ENCODE measurements at regions not wholly inside any gene's neighbourhood (a gene's known extent, or its start where the extent isn't known, plus 50 kb on each side); places are given as distances from the start of the nearest gene placed in this dataset.
A peak's percentile ranks its signal among the peaks of the same experiment; 100 is the strongest.

DNA sequence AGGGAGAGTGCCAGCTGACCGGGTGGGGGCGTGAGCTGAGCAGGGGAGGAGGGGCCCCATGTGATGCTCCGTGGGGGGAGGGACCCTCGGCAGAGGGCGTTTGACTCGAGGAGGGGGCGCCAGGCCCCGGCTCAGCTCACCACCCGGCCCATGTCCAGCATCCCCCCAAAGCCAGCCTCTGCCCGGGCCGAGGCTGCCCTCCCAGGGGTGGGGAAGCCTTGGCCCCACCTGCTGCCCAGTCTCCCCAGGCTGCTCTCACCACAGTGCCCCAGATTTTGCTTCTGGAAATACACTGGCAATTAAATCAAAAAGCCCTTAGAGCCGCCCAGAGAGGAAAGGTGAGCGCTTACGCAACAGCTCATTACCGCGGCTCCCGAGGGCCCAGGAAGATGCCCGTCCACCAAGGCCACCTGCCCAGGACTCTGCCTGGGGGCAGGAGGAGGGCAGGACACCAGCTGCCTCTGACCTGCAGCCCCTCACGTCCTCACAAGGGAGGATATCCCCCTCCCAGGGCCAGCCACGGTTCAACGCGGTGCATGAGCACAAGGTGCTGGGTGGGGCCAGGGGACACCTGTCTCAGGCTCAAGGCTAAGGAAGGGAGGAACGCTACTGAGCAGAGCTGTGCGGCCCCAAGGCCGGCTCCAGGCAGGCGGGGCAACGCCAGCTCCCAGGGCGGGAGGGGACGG, 70.0 kb upstream of the INPP5A start:
- no peak for DNase-seq

DNA sequence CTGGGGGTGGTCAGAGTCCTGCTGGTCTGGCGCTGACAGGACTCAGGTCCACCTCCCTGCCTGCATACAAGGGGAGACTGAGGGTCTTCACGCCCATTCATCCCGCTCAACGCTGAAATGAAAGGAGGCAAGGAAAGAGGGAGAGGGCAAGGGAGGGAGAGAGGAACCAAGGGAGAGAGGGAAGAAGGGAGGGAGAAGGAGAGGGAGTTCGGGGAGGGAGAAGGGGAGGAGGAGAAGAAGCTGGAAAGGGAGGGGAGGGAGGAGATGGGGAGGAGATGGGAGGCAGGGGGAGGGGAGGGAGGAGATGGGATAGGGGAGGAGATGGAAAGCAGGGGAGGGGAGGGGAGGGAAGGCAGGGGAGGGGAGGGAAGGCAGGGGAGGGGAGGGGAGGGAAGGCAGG, 69.4 kb upstream of the INPP5A start:
- no peak for DNase-seq

DNA sequence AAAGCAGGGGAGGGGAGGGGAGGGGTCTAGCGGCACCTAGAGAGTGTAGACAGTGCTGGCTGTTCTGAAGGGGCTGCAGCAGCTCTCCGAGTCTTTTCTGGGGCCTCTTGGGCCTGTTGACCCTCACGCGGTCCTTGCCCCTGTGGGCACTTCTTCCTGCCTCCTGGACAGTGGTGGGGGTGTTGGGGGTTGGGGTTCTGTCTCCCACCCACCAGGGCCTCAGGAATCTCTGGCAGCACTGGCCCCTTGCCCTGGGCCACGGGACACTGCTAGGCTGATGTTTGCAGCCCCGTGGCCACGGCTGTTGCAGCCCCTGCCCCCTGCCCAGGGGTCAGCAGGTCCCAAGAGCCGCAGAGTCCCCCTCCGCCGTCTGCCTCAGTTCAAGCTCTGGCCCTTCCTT, 68.9 kb upstream of the INPP5A start:
- DNase-seq = no peak

DNA sequence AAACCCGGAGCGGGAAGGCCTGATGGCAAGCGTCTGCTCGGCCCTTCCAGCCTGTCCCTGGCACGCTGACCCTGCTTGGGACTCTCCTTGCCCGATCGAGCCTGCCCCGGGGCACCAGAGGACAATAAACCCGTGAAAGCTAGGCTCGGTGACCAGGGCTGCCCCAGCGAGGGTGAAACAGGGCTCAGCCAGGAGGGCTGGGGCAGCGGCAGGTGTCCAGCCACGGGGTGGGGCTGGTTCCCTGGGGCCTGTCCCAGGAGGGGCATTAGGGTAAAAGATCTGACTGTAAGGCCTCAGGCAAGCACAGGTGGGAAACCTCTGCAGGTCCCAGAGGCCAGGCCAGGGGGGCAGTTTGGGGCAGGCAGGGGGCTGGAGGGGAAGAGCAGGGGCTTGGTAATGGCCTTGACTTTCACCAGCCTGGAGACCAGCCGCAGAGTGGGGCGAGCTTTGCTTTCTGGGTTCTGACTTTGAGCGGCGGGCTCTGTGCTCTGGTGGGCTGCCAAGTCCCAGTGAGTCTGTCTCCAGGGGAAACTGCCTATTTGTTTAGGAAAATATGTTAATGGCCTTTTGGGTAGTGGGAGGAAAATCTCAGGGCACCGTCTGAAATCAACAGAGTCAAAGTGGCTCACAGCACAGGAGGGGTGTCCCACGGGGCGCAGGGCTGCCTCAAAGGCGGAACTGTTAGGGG, 68.2 kb upstream of the INPP5A start:
- peak in 8 of 56 donors; percentile 15 to 52 (median 36) for DNase-seq

DNA sequence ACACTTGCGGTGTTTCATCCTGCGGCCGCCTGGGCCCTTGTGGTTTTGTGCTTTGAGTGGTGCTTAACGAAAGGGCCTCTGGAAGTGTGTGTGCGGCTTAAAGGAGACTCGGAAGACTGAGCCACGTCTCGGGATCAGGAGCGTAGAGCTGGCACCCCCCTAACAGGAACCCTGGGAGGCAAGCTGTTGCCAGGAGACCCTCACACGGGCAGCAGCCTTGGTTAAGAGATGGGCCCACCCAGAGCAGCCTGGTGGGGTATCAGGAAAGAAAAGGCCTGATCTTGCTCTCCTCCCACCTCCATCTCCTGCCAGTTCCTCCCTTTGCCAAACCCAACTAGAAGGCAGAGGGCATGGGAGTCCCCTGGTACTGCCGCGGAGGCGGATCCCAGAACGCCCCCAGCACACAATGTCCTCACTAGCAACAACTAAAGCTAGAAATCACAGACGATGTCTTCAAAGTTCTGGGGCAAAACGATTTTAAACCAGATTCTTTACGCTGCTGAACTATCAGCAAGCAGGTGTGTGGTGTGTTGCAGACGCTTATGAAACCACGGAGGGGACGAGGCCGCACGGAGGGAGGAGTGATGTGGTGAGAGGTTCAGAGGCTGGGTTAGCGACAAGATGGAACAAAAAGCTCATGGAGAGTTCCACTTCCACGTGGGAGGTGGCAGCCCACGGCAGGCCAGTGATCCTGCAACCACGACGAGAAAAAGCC, 67.0 kb upstream of the INPP5A start:
- DNase-seq = no peak

DNA sequence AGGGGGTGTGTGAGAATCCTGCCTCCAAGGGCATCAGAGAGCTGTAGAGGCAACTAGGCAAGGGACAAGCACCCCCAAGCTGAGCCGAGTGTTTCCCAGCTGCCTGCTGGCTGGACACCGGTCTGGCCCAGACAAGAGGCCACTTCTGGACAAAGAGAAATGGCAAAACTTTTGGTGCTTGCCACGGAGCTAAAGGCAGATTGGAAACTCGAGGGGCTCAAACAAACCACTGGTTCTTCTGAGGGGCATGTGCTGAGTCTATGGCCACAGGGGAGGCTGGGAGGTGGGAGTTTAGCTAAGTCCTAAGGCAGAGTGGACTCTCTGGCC, 66.5 kb upstream of the INPP5A start:
- no peak for DNase-seq

DNA sequence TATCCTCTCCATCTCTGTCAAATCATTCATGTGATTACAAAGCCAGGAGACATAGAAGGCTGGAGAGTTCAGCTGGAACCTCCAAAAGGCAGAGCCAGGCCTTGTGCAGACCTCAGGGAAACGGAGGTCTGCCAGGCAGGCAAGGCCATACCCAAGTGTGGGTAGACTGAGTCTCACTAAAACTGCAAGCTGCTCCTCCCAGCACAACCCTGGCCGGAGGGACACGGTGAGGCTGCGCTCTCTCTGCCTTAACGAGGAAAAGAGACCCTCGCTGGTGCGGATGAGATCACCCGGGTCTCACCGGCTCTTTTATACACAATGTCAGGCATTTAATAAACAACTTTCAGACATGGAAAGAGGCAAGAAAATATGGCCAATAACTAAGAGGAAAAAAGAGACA, 66.1 kb upstream of the INPP5A start:
- DNase-seq = no peak

DNA sequence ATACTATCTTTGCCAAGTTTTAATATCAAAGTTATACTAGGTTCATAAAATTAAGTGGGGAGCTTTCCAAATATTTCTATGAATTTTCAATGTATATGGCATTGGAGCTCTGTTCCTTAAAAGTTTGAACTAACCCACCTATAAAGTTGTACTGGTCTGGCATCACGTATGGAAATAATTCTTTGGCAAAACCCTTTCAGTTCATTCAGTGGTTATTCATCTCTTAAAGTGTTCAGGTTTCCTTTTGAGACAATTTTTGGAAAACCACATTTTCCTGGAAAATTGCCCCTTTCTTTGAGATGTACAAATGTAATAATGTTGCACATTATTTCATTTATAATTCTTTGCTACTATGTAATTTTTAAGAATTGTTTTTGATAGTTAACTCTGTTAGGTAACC, 62.5 kb upstream of the INPP5A start:
- no peak for DNase-seq

DNA sequence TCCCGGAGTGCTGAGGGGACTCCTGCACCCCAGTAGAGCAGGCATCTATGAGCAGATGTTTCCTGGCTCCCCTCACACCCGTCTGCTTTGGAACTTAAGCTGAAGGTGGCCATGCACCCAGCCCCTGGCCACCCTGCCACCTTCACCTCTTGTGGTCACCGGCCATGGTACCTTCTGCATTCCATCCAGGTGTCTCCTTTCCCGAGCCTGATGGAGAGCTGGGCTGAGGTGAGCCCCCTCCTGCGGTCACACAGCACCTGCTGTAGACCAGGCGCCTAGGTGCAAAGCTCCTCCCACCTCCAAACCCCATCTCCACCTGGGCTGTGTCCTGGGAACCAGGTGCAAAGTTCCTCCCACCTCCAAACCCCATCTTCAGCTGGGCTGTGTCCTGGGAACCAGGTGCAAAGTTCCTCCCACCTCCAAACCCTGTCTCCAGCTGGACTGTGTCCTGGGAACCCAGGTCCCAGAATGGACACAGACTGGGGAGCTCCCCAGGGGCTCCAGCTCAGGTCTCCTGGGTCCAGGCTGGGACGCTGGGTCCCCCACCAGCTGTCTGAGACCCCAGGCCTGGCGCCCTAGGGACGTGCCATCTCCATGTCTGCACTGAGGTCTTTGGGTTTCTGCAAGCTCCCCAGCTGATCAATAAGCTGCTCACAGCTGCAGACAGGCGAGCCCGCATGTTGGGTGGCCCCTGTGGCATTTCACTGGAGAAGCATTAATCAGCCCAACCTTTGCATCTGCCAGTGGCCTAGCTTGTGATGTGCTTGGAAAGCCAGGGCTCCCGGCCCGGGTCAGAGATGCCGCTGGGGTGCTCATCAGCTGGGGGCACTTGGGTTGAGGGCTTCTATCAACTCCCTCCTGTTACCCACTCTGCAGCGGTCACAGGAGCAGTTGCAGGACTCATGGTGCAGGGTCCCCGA, 61.2 kb upstream of the INPP5A start:
- DNase-seq = no peak

DNA sequence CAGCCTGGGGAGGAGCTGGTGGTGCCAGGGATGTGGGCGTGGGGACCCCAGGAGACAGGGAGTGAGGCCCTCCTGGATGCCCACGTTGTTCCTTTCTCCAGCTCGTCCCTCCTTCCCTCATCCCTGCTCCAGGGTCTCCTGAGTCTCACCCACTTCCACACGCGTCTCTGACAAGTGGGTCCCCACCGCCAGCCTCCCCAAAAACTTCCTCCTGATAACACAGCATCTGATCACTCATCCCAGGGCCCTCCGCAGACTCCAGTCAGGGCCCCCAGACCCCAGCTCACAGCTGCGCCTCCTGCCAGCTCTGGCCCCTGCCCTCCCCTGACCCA, 60.6 kb upstream of the INPP5A start:
- no peak for DNase-seq

DNA sequence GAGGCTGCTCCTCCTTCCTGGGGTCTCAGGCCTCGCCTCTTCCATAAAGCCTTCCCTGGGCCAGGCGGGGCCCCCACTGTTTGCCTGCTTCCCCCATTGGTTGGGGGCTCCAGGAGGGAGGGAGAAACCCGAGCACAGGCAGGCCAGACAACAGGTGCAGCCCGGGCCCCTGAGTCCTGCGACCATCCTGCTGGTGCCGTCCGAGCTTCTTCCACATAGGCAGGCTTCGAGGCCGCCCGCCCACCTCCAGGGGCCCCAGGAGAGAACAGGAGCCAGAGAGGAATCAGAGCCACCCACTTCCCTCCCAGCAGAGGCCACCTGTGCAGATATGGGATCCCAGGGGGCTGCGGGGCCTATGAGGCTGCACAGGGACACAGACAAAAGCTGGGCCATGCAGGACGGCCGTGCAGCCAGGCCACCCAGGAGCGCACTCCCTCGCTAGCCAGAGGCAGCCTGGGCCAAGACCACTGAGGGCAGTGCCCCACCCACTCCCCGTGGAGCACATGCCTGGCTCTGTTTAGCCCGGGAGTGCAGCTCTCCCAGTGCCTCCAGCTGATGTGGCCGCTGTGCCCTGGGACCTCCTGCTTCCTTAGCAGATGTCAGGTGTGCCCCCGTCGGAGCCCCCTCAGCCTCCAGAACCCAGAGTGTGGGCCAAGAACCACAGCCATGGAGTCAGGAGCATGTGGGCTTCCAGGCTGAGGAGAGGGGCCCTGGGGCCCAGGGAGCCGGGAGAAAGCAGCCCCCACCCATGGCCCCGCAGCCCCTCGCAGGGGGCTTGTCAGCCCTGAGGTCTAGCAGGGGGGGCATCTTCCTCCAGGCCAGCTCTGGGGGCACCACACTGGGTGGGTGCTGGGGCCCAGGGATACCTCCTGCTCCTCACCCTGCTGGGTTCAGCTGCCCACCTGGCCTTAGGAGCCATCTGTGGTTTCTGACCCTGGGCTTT, 59.9 kb upstream of the INPP5A start:
- DNase-seq = no peak

DNA sequence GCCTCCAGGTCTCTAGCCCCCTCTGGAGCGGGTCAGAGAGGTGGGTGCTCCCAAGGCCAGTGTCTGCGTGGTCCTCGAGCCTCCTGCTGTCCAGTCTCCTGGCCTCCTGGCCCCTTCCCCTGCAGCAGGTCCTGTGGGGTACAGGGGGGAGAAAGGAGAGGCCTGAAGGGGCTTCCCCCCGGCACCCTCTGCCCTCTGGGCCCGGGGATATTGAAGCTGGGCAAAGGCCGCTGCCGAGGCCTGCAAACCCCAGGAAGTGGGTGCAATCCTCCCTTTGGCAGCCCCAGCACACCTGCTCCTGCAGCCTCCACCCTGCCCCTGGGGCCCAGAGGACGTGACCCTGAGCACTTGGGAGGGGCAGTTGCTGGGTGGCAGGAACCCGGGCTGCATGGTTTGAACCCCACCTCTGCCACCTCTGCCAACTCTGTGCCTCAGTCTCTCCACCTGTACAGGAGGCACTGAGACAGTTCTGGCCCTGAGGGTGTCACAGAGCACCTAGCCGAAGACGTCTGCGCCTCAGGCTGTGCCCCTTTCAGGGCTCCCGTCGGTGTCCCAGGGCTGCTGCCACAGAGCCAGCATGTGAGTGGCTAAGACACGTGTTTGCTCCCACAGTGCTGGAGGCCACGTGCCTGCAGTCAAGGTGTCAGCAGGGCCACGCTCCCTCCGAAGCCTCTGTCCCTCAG, 59.1 kb upstream of the INPP5A start:
- DNase-seq = no peak

DNA sequence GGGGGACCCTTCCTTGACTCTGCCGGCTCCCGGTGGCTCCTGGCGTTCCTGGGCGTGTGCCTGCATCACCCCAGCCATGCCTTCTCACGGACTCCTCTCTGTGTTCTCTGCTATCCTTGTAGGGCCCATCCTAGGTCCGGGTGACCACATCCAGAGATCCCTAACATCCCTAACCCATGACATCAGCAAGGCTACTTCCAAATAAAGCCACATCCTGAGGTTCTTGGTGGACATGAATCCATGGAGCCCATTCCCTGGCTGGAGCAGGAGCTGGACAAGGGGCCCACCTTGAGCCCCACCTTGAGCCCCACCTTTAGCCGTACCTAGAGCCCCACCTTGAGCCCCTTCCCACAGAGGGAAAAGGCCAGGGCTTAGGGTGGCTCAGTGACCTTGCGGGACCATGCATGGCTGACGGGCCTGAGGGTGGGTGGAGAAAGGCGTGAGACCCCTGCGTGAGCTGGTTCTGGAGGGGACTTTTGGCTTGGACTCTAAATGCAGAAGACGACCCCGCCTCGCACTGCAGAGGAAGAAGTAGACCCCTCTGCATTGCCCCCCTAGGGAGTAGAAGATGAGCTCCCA, 58.5 kb upstream of the INPP5A start:
- DNase-seq = no peak

DNA sequence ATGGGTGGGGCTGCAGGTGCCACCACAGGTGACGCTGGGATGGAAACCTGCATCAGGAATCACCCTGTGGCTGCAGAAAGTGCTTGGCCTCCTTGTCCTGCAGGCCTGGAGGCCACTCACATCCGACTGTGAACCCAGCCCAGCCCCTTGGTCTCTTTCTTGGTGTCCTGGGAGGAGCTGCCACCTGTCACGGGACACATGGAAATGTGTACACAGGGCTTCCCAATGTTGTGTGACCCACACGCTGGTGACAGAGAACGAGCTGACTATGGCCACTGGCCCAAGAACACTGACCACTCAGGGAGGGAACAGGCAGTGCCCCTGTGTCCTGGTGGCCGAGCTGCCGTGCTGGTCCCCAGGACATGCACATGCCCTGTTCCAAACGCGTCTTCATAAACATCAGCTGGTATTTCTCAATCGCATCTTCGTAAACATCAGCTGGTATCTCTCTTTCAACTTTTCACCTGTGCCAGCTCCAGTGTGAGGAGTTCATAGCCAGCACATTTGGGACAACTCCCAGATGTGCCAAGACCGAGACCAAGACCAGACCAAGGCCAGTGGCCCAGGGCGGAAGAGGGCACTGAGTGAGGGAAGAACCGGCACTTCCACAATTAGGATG, 57.9 kb upstream of the INPP5A start:
- no peak for DNase-seq

DNA sequence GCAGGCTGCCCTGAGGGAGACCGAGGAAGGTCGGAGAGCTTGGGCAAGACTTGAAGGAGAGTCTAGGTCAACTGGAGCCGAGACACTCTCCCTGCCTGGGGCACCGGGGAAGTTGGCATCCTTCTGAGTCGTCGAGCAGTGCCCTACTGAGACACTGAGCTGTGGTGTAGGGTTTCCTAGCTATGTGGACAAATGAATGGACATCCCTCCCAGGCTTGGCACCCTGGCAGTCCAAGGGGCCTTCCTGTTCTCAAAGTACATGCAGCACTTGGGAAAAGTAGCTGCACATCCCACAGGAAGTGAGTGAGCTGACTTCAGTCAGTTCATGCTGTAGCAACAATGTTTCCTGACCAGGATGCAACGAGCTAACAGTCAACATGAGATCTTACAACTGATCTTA, 57.2 kb upstream of the INPP5A start:
- DNase-seq = no peak

DNA sequence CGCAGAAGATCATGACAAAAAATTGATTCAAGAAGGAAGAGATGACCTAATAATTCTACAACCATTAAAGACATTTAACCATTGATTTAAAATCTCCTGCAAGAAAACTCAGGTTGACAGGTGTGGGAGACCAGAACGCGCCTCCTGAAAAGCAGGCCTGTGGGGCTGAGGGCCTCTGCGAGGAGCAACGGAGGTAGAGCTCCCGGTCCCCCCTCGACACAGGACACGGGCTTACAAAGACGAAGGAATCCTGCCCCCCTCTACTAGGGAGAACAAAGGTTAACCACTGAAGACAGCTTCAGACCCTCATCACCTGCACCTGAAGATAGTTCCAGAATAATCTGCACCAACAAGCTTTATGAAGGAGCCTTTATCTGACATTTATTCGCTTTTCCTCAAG, 55.9 kb upstream of the INPP5A start:
- DNase-seq = peak in 1 of 56 donors; percentile 30

DNA sequence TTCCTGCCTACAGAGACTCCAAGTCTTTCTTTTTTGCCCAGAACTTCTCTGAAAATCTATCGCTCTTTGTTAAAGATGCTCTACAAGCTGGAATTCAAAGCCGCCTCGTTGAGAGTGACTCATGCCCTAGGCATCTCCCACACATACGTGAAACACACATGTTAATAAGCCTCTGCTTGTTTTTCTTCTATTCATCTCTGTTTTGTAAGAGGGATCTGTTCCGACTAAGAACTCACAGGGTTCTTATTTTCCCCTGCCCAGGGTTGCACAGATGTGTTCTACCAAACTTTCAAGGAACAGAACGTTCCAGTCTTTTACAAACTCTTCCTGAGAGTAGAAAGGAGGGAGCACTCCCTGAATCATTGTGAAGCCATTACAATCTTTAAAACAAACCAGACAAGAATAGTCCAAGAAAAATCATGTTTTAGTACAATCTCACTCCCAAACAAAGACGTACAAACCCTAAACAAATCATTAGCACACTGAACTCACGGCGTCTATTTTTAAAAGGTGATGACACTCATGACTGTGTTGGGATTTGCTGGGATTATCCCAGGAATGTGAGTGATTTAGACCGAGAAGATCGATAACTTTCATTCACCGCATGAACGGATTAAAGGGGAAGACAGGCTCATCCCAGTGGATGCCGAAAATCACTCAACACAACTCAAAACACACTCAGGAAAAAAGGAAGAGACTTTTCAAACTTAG, 55.3 kb upstream of the INPP5A start:
- DNase-seq = peak in 14 of 56 donors; percentile 20 to 74 (median 39)

DNA sequence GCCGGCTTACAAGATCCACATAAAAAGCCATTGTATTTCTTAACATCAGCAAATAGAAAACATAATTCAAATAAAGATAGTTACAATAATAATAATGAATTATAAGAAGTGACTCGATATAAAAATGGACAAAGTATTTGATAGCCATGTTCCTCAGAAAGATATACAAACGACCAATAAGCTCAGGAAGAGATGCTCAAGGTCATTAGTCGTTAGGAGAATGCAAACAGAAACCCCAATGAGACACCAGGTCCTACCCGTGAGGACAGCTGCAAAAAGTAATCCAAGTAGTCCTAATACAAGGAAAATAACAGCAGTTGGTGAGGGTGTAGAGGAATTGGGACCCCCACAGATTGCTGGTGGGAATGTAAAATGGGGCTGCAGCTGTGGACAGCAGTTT, 54.2 kb upstream of the INPP5A start:
- DNase-seq = no peak

DNA sequence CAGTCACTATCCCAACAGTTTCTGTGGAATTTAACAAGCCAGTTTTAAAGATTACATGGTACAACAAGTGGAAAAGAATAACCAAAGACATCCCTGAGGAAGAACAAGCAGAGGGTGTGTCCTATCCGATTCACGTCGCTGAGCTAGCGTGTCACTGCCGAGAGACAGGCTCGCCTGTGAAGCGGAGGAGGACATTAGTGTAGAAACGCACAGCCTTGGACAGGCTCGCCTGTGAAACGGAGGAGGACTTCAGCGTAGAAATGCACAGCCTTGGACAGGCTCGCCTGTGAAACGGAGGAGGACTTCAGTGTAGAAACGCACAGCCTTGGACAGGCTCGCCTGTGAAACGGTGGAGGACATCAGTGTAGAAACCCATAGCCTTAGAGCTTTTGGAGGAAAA, 52.7 kb upstream of the INPP5A start:
- no peak for DNase-seq
